ENCODE measurements at regions not wholly inside any gene's neighbourhood (a gene's known extent, or its start where the extent isn't known, plus 50 kb on each side); places are given as distances from the start of the nearest gene placed in this dataset.

DNA sequence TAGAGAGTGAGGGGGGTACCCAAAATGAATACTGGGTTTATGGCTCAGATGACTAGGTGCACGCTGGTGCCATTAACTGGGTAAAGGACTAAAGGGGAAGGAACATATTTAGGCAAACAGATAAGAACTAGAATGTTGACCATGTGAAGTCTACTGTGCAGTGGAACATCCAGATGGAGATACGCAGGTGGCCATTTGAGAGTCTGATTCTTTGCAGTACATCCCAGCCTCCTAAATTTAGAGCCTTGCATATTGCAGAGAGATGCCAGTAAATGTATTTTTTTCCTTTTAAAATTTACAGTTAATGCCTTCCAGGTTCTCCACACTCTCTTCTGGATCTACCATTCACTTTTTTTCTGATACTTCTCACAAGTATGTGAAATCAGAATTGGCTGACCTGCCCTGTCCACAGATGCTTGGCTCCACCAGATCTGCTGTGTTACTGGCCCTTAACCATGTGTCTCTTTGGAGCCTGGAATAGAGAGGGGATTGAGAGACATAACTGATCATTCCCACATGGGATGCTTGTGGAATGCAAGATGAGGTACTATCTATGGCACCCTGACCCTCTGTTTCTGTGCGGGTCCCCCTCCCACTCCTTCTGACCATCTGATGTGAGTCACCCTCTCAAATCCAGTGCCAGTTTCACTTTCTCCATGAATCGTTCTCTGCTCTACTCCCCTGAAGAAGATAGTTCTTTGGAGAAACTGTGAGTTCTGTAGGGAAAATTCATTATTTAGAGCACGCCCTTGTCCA lies 77.0 kb upstream of the NCAM1 start:
- DNase-seq = no peak

DNA sequence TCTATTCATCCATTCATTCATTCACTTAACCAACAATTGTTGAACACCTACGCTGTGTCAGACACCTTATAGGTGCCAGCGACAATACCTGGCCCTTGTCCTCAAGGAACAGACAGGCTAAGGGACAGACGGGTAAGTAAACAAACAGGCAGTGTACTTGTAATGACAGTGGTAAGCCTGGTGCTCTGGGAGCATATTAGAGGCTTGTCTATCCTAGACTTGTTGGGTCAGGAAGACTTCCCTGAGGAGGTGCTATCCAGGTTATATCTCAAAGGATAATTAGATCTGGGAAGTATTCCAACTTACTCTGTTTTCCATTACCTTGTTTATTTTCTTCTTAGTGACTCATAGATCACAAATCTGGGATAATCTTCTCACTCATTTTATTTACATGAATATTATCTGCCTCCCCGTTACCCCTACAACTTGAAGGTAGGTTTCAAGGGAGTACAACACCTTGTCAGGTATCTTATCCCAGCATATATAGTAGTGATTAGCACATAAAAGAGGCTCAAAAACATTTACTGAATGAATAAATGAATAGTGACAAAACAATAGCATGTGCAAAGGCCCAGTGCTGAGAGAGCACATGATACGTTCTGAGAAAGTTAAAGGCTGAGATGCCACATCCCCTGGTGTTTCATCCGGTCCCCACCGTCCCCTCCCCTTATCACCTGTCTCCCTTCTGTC lies 75.3 kb upstream of the NCAM1 start:
- DNase-seq = no peak

GRCh38 chr11:112886434-112887370 lies 74.5 kb upstream of the NCAM1 start:
- DNase-seq = no peak

- no peak for DNase-seq
Measured at GRCh38 chr11:112889446-112889845, 71.8 kb upstream of the NCAM1 start.

DNA sequence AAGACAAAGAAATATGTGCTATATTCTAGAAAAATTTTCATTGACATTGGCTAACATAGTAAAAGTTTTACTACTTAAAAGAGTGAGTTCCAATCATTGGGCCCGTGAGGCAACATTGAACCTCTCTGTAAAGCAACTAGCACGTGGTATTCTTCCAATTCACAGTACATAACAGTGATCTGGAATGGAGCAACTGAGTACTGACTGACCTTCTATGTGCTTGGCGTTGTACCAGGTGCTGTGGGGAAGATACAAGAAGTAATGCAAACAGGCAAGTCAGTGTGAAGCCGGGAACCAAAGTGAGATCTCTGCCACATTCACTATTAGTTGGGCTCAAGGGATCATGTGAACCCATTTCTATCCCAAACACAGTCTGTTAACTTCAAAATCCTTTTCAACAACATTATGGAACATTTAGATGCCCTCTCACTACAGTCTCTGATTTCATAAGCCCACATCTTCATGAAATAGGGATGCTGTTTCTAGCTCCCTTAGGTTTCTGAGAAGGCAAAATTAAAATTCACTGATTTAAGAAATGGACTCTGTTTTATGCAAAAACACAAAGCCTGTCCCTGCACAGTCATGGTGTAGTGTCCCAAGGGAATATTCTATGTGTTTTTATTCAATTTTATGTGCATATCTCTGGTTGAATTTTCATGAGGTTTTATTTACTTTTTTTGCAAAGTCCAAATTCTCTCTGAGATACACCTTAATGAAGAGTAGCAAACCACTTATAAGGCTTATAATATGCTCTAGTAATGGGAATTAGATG lies 61.8 kb upstream of the NCAM1 start:
- DNase-seq = no peak

DNA sequence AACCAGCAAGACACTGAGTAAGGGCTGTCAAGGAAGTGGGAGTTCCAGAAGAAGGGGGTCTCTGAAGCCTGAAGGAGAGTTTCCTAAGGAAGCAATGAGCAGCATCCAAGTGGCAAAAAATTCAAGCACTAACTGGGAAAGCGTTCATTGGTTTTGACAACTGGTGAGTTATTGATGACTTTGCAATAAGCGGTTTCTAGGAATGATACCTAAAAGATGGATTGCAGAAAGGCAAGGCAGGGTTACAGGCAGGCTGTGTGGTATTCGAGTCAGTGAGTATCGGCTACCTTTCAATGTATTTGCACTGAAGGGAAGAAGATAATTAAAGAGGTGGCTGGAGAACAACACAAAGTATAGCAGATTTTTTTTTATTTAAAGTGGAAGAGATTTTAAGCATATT lies 59.3 kb upstream of the NCAM1 start:
- DNase-seq = no peak

DNA sequence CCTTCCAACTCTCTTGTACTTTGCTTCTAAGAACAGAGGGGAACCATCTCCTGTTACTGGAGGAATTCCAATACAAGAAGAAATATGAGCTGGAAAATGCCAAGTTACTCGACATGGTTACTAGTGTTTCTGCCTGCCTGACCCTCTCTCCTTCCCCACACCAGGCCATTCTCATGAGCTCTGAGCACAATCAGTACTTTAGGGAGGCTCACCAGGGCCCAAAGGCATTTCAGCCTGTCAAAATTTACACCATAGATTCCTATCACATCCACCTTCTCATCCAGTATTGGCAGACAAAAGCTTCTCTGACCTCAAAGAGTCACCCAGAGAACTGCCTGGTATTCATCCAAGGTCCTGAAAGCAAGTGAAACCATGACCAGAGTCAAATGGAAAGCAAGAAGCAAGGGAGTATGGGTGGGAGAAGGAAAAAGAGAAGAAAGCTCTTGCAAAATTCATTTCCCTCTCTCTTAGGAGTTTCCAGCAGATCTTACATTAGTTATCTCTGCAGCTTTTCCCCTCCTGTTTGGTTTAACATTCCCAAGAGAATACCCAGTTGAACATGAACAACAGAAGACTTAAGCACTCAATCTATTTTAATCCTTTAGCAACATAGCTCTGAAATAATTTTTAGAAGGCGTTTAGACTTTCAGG lies 58.7 kb upstream of the NCAM1 start:
- no peak for DNase-seq

- no peak for DNase-seq
Measured at GRCh38 chr11:112903340-112903739, 57.9 kb upstream of the NCAM1 start.

- no peak for DNase-seq
Measured at GRCh38 chr11:112911124-112911523, 50.1 kb upstream of the NCAM1 start.
